ENCODE measurements at regions not wholly inside any gene's neighbourhood (a gene's known extent, or its start where the extent isn't known, plus 50 kb on each side); places are given as distances from the start of the nearest gene placed in this dataset.

GRCh38 chr2:215205787-215206186 lies 67.4 kb upstream of the ABCA12 start:
- TF ChIP-seq POLR2AphosphoS5 (IDR thresholded peaks at IDR 0.05; ENCODE audit: borderline replicate concordance, low read depth, low read length) (no peak), EZH2 (IDR thresholded peaks at IDR 0.05) (no peak), FOXP2 (optimal IDR thresholded peaks at IDR 0.05; ENCODE audit: control extremely low read depth, extremely low read length, insufficient read depth) (no peak)
